HG02678 (cell line): ENCODE measurements at regions not wholly inside any gene's neighbourhood (a gene's known extent, or its start where the extent isn't known, plus 50 kb on each side); places are given as distances from the start of the nearest gene placed in this dataset.
"Not testable (repeated sequence)": the region's sequence is repeated elsewhere in the genome, so short reads cannot be mapped to it uniquely, and the experiment has no call there.

Experiments
- ATAC-seq: cut with Tn5 transposase; IDR thresholded peaks from one replicate; pipeline ENCODE4 v1.9.1; 2021; ENCODE audit warnings: mild to moderate bottlenecking, moderate library complexity; ENCODE audit not compliant: unreplicated experiment

- no peak for ATAC-seq
These were observed 398.8 kb upstream of the ATP10A start for GRCh38 chr15:26261966-26262365.

GRCh38 chr15:26261413-26261812 is 398.3 kb upstream of the ATP10A start:
- ATAC-seq = no peak

- no peak for ATAC-seq
These were observed 397.5 kb upstream of the ATP10A start for GRCh38 chr15:26260517-26261133.

DNA sequence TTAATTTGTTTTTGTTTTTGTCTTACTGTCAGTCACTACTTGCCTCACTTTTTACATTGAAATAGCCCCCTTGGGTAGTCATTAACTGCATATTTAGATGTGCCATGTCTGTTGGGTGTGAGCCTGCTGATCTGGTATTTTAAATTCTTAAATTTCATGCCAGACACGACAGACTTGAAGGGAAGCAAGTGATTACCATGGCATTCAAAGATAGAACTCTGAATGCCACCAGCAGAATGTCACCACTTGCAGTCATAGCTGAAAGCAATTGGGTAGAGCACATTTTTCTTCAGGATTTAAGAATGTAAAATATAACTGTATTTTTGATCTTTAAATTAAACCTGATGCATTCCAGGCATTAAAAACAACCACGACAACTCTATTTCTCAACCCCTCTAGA is 396.5 kb upstream of the ATP10A start:
- ATAC-seq = no peak

- ATAC-seq = not testable (repeated sequence)
These were observed 381.7 kb upstream of the ATP10A start for GRCh38 chr15:26244782-26245181.

DNA sequence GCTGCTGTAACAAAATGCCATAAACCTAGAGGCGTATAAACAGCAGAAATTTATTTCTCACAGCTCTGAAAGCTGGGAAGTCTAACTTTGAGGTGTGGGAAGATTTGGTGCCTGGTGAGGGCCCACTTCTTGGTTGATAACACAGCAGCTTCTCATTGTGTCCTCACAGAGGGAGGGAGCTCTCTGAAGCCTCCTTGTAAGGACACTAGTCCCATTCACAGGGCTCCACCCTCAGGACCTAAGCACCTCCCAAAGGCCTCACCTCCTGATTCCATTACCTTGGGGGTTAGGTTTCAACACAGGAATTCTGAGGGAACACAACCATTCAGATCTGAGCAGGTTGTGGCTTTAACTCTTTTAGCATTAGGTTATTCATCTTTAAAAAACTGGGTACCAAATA is 380.3 kb upstream of the ATP10A start:
- ATAC-seq = no peak

DNA sequence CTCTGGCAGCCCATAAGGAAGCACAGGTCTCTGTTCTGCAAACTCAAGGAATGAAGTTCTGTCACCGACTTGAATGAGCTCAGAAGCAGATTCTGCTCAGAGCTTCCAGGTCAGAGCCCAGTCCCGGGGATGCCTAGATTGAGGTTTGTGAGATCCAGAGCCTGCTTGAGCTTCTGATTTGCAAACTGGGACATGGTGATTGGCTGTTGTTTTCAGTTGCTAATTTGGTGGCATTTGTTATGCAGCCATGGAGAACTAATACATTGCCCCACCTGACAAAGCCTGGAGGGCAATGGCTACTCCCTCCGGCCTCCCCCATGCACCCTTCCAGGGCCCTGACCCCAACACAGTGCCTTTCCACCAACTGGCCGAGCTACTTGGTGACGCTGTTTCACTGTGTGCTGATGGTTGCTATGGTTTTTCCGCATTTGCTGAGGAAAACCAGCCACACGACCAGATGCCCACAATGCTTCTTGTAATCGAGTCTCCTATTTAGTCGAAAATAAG is 379.5 kb upstream of the ATP10A start:
- ATAC-seq = no peak

DNA sequence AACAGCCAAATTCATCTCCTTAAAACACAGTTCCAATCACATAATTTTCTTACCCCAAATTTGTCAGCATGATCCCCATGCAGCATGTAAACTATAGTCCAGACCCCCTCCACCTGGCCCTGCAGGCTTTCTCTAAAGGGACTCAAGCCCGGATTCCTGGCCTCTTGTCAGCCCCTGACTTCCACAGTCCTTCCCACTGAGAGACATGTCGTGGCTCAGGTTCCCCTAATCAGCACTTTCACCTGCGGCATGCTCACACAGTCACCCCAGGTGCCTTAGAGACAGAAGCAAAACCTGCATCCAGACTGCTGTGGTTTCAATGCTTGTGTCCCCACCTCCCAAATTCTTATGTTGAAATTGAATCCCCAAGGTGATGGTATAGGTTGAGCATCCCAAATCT is 372.7 kb upstream of the ATP10A start:
- no peak for ATAC-seq

DNA sequence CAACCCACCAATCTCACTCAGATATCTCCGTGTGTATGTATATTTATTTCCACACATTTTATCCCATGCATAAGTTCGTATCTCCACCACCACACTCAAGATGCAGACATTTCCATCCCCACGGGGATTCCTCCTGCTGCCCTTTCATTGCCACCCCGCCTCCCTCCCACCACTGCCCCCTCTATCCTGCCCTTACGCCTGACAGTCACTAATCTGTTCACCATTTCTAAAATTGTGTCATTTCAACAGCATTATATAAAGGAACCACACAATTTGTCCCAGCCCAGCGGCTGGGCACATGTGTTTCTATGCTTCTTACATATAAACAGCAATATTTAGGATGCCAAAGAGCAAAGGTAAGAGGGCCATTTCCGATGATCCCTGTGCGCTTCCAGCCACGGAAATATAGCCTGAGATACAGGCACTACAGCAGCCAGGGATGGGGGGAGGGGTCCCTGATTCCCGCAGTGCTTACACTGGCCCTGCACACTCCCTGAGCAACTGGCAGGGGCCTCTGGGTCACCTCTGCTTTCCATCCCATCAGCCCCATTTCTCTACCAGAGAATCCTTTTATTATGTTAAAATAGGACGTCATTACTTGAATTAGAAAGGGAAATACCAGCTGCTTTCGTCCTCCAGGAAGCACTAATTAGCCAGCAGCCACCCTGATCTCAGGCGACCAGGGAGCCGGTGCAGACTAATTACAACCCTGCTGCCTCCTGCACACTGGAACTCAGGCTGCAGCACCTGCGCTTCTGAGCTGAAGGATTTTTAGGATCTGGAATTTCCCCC is 372.0 kb upstream of the ATP10A start:
- ATAC-seq = no peak

- ATAC-seq = no peak
These were observed 369.6 kb upstream of the ATP10A start for GRCh38 chr15:26232691-26233090.

GRCh38 chr15:26231096-26231495 is 368.0 kb upstream of the ATP10A start:
- no peak for ATAC-seq

- no peak for ATAC-seq
These were observed 361.1 kb upstream of the ATP10A start for GRCh38 chr15:26224266-26224665.

DNA sequence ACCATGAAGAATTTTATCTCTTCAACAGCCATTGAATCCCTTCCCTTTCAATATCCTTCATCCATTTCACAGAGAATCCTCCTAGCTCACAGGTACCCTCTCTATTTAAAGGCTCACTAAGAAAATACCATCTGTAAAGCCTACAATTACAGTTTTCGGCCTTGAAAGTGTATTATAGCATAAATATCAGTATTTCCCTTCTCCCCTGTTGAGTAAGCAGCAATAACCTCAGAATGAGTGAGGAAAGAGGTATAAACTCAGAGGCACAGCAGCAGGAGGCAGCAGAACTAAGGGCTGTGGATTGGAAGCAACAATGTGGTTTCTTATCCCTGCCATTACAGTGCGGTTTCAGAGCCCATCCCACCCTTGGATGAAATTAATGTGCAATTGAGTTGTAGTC is 360.6 kb upstream of the ATP10A start:
- no peak for ATAC-seq

DNA sequence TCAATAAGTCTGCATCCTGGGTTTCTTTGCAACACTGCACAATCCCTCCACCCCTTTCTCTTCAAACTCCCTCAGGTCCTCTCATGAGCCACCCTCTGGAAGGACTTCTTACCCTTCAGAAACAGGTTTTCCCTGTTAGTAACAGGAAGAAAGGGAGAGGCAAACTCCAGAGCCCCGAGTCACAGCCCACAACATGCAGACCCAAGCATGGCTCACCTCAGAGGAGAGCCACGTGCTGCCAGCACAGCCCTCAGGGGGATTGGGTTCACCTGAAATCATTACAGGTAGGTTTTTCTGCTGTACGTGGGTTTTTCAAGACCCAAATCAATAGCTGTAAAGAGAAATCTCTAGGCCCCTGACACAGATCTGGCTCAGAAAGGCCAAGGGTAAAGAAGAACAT is 359.7 kb upstream of the ATP10A start:
- no peak for ATAC-seq

- ATAC-seq = not testable (repeated sequence)
These were observed 353.9 kb upstream of the ATP10A start for GRCh38 chr15:26217043-26217442.

- no peak for ATAC-seq
These were observed 351.2 kb upstream of the ATP10A start for GRCh38 chr15:26214290-26214689.

DNA sequence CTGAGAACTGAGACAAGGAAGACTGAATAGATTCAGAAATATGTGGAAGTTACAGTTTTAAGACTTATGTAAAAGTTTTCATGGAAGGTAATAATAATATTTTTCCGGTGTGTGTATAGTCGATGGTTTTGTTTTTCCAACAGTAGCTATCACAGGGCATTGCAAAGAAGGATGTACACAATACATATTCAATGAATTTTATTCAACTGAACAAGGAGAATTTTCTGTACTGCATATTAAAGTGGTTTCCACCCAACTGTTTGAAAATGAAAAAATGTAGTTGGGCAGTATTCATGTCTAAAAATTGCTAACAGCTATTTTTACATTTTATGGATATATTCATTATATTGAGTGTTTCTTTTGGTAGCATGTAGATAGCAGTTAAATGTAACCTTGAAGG is 350.3 kb upstream of the ATP10A start:
- no peak for ATAC-seq

- no peak for ATAC-seq
These were observed 349.0 kb upstream of the ATP10A start for GRCh38 chr15:26212109-26212508.

DNA sequence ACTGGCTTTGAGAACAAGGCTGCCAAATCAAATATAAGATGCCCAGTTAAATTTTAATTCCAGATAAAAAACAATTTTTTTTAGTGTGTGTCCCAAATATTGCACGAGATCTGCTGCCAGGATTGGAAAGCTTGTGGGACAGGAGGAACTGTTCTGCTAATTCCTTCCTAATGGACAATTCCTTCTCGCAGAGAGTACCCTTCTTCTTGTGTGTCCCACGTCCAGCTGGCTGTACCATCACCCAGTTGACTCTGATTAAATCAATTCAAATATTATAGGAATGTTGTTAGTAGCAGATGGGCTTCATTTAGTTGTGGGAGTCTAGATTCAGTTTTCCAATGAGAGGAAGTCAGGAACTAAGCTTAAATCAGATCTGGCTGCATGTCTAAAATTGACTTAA is 347.9 kb upstream of the ATP10A start:
- ATAC-seq = no peak

- no peak for ATAC-seq
These were observed 338.2 kb upstream of the ATP10A start for GRCh38 chr15:26201177-26201858.

DNA sequence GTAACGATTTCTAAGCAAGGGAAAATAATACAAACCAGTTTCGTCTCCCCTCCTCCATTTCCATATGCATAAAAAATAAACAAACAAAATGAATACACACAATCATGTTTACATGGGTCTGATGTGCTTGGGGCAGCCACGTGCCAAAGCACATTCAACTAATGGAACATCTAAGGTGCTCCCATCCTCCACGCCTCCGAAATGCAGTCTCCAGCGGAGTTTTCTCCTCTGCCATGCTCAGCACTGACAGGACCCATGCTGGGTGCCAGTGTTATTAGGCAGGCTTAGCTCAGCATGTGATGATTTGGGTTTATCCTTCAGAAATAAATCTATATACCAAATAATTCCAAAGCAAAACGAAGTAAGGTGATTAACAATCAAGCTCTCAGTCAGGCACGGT is 337.3 kb upstream of the ATP10A start:
- ATAC-seq = no peak

GRCh38 chr15:26197719-26198118 is 334.6 kb upstream of the ATP10A start:
- no peak for ATAC-seq
